ENCODE measurements at regions not wholly inside any gene's neighbourhood (a gene's known extent, or its start where the extent isn't known, plus 50 kb on each side); places are given as distances from the start of the nearest gene placed in this dataset.

DNA sequence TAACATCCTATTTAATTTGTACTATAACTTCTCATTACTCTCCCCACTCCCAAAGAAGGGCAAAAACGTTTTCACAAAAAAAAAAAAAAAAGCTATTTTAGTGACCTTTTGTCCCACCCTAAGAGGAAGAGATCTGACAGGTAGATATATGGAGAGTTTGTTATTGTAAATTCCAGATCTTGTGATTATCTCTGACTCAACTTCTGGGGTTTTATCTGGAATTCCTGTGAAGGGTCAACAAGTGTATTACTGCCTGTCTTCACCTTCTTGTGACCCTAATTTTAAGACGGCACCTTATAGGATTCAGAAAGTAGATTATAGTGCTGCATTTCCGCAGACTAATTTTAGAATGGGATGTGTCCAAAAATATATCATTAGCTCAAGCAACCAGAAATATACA is 205.9 kb upstream of the CDIN1 start:
- intact Hi-C loops (cut with DNase I; ENCODE audit: low total_unique reads): no loop called here
- 28 to 32% (median 31%) methylated on average over 3 of the region's 3 CpGs for WGBS, 5 donors
- H3K27ac ChIP-seq: no peak overlapping the region
- H3K4me3 ChIP-seq: no peak overlapping the region
- H3K36me3 ChIP-seq: no peaks in the 10 kb centered on the region
- H3K27me3 ChIP-seq: no peaks in the 10 kb centered on the region
- no peaks in the 10 kb centered on the region for H3K9me3 ChIP-seq
- no peak for DNase-seq
- no peaks in the 10 kb centered on the region for H3K4me1 ChIP-seq
- TF ChIP-seq EP300 (IDR thresholded peaks at IDR 0.05): no peak
- TF ChIP-seq POLR2AphosphoS5 (IDR thresholded peaks at IDR 0.05): no peak
- TF ChIP-seq POLR2A (IDR thresholded peaks at IDR 0.05): no peak
- TF ChIP-seq, protein P1, sequence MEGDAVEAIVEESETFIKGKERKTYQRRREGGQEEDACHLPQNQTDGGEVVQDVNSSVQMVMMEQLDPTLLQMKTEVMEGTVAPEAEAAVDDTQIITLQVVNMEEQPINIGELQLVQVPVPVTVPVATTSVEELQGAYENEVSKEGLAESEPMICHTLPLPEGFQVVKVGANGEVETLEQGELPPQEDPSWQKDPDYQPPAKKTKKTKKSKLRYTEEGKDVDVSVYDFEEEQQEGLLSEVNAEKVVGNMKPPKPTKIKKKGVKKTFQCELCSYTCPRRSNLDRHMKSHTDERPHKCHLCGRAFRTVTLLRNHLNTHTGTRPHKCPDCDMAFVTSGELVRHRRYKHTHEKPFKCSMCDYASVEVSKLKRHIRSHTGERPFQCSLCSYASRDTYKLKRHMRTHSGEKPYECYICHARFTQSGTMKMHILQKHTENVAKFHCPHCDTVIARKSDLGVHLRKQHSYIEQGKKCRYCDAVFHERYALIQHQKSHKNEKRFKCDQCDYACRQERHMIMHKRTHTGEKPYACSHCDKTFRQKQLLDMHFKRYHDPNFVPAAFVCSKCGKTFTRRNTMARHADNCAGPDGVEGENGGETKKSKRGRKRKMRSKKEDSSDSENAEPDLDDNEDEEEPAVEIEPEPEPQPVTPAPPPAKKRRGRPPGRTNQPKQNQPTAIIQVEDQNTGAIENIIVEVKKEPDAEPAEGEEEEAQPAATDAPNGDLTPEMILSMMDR (IDR thresholded peaks at IDR 0.05): no peak

DNA sequence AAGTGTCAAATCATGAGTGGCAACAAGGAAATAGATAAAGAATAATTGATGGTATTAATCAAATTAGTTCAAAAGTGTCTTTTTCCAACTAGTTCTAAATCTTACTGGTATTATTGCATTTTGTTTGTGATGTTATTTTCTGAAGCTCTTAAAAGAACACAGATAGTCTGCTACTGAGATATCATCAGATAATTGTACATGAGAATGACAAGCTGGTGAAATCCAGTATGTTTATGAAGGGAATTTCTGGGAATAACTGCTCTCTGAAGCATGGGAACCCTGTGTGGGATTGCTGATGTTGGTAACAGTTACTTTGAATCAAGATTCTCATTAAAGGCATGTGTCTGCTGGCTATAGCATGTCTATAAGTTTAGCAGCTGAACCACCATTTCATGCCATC is 190.3 kb upstream of the CDIN1 start:
- no peak overlapping the region for H3K4me3 ChIP-seq
- H3K27me3 ChIP-seq: no peaks in the 10 kb centered on the region
- H3K9me3 ChIP-seq: no peaks in the 10 kb centered on the region
- no peak for DNase-seq
- intact Hi-C loops (cut with DNase I; ENCODE audit: low total_unique reads): no loop called here
- H3K4me1 ChIP-seq: no peaks in the 10 kb centered on the region
- H3K36me3 ChIP-seq: no peaks in the 10 kb centered on the region
- no peak overlapping the region for H3K27ac ChIP-seq
- TF ChIP-seq POLR2AphosphoS5 (IDR thresholded peaks at IDR 0.05) (no peak), EP300 (IDR thresholded peaks at IDR 0.05) (no peak), POLR2A (IDR thresholded peaks at IDR 0.05) (no peak)
- TF ChIP-seq, protein P1 (IDR thresholded peaks at IDR 0.05): no peak

DNA sequence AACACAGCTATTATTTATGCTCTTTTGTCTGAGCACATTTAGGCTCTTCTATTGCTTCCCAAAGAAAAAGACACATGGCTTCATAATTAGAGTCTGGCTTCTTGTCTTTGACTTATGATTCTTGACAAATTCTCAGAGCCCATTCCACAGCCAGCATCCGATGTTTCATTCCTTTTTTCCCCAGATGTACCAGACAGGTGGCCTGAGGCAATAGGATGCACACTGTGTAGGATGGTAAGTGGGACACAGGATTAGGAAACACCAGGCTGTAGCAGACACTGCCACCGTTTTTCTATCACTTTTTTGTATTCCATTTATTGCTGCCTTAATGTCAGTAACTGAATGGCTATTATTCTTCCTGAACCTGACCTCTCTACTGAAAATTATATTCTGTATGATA is 188.9 kb upstream of the CDIN1 start:
- Histone ChIP-seq H3K4me3 (no peak overlapping the region), H3K4me1 (no peaks in the 10 kb centered on the region), H3K27ac (no peak overlapping the region), H3K36me3 (no peaks in the 10 kb centered on the region), H3K27me3 (no peaks in the 10 kb centered on the region), H3K9me3 (no peaks in the 10 kb centered on the region)
- DNase-seq: no peak
- intact Hi-C loops (cut with DNase I; ENCODE audit: low total_unique reads): no loop called here
- TF ChIP-seq POLR2A (IDR thresholded peaks at IDR 0.05) (no peak), EP300 (IDR thresholded peaks at IDR 0.05) (no peak)
- TF ChIP-seq, protein P1 (IDR thresholded peaks at IDR 0.05): no peak
- WGBS, 5 donors: 71 to 78% (median 77%) methylated on average over 2 of the region's 2 CpGs

DNA sequence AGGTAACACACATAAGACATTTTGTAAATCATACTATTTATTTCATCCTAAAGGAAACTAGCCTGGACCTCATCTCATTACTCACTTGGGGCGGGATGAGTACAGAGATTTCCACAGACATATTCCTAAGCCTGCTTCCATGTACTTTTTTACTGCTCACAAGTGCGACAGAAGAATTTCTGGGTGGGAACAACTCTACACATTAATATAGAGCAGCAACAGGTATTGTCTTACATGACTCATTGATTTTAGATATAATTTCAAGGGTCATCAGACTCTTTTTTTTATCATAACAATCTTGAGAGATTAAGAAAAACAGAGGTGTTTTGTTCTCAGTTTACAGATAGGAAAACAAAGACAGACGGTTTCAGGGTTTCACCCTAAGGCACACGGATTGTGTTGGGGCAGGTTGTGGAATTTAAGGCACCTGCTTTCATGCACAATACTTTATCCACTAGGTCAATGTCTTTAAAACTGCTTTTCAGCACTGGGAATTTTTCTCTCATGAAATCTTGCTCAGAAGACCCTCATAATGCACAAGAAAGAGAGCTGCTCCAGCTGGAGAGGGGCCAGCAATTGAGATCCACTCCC is 186.7 kb upstream of the CDIN1 start:
- Histone ChIP-seq H3K27ac (no peak overlapping the region), H3K4me3 (no peak overlapping the region), H3K4me1 (no peaks in the 10 kb centered on the region), H3K9me3 (no peaks in the 10 kb centered on the region), H3K36me3 (no peaks in the 10 kb centered on the region), H3K27me3 (no peaks in the 10 kb centered on the region)
- TF ChIP-seq POLR2A (IDR thresholded peaks at IDR 0.05) (no peak), POLR2AphosphoS5 (IDR thresholded peaks at IDR 0.05) (no peak), EP300 (IDR thresholded peaks at IDR 0.05) (no peak)
- TF ChIP-seq, protein P1 (IDR thresholded peaks at IDR 0.05): no peak
- DNase-seq: no peak
- 47 to 59% (median 56%) methylated on average over 4 of the region's 4 CpGs for WGBS, 5 donors
- intact Hi-C loops (cut with DNase I; ENCODE audit: low total_unique reads): no loop called here
